GDM1 (cell line): ENCODE measurements at regions not wholly inside any gene's neighbourhood (a gene's known extent, or its start where the extent isn't known, plus 50 kb on each side); places are given as distances from the start of the nearest gene placed in this dataset.

ENCODE experiments used
- DNase-seq: peaks from one replicate; lab custom pipeline; 2025; lab: John Stamatoyannopoulos, UW

GRCh38 chr11:30740091-30740490, 153.9 kb upstream of the MPPED2 start:
- DNase-seq, result no peak

DNA sequence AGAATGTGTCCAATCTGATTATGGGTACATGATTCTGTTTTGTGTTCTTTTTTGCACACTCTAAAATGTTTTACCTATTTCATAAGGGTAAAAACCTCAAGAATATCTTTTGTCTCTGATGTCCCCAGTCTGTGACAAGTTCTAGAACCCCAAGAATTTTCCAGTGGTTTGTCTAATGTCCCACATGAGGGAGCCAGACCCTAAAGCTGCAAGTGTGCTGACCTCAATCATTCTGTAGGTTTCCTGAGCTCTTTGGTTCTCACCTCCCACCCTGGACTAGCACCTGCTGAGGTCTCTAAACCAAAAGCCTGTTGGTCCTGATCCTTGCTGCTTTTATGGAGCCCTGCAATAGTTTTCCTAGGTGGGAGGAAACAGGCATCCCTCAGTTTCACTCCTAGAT, 149.8 kb upstream of the MPPED2 start:
- DNase-seq, result no peak

DNA sequence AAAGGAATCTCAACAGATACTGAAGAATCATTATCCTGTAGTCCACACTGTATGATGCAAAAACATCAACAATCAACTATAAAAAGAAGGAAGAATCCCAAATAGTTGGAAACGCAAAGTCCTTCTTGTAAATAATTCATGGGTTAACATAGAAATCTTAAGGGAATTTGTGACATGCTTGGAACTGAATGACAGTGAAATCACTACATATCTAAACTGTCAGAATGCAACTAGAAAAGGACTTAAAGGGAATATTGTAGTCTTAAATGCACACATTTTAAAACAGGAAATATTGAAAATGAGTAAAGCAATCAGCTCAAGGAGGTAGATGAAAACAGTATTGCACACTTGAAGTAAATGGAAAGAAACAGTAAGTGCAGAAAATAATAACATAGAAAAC, 147.6 kb upstream of the MPPED2 start:
- DNase-seq, result no peak

DNA sequence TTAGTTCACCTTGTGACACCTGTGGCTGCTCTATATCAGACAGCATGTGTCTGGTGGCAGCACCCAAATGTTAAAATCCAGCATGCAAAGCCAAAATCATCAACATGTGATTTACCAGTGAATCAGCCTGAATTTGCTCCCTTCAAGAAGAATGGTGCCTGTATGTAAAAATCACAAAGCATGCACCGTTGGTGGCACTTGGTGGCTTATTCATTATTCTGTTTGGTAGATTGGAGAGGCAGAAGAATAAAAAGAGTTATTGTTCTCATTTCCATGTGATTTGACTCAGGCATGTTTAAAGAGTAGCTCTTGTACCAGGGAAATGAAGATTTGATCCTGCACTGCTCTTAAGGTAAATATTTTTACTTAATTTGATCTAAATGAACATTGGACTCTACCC, 143.9 kb upstream of the MPPED2 start:
- DNase-seq, result no peak

- no peak for DNase-seq
Observed at GRCh38 chr11:30729187-30729713, 143.1 kb upstream of the MPPED2 start.

DNA sequence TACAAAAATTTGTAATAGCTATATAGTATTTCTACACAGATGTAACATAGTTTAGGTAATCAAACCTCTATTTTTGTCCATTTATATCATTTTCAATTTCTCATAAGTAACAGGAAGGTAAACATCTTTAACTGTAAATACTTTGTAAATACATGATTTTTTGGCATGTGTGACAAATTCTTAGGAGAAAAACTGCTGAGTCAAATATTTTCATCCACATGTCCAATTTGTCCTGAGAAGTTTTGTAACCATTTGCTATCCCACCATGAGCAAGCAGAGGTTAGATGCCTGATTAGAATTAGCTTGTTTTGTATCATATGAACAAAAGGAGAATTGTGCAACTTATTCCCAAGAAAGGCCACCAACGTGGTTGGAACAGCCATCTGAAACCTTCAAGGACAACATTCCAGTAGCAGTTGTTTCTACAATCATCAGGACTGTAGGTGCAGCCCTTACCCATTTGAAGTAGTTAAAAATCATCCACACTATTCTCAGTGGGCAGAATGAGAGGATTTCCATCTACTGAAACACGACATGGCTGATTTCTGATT, 139.6 kb upstream of the MPPED2 start:
- no peak for DNase-seq

DNA sequence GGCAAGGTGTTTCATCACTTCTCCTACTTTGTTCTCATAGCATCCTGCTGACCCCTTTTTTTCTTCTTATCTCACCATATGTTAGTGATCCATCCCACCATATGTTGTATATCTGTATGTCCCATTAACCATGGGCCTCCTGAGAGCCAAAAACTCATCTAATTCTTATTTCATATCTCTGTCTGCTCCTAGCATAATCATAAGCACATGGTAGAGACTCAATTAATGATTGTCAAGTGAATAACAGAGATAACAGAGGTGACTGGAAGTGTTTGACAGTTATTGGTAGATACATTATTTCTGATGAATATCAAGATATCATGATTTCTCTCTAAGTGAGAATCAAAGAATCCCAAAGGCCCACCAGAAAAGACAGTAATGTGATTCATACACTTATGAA, 138.1 kb upstream of the MPPED2 start:
- no peak for DNase-seq

GRCh38 chr11:30719371-30719770, 133.2 kb upstream of the MPPED2 start:
- DNase-seq, result no peak

DNA sequence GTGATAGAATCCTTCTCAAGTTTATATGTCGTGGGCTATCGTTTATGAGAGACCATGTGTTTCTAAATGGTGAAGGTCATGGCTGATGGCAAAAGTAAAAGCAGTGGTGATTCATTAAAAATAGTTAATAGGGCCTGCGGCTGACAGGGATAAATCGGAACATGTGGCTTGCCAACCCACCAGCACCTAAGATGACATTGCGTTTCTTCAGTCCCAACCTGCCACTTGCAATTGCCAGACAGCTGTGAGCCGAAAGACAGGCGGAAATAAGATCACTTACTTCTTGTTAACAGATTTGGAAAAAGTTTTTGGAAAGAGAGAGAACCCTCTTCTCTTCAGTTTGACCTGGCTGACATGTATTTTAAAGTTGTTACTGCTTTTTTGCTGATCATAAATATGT, 131.5 kb upstream of the MPPED2 start:
- DNase-seq, result no peak

- DNase-seq, result no peak
Observed at GRCh38 chr11:30717009-30717408, 130.9 kb upstream of the MPPED2 start.

DNA sequence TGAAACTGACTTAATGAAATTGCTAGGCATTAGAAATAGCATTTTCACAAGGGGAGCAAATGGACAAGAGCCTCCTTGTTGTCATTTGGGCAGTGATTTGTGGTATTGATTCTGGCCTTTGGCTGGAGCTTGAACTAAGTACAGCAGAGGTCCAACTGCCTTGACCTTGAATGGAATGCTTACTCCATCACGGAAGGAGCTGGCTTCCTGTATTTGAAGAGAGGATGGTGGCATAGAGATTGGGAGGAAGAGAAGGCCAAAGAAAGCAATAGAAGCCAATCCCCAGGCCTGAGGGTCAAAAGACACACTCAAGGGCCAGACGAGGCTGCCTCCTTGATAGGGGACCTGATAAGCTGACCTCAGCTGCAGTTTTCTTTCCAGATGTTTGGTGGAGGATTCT, 126.6 kb upstream of the MPPED2 start:
- no peak for DNase-seq

GRCh38 chr11:30710221-30710620, 124.1 kb upstream of the MPPED2 start:
- no peak for DNase-seq

- no peak for DNase-seq
Observed at GRCh38 chr11:30707110-30707509, 121.0 kb upstream of the MPPED2 start.

GRCh38 chr11:30705913-30706675, 119.9 kb upstream of the MPPED2 start:
- DNase-seq, result no peak

DNA sequence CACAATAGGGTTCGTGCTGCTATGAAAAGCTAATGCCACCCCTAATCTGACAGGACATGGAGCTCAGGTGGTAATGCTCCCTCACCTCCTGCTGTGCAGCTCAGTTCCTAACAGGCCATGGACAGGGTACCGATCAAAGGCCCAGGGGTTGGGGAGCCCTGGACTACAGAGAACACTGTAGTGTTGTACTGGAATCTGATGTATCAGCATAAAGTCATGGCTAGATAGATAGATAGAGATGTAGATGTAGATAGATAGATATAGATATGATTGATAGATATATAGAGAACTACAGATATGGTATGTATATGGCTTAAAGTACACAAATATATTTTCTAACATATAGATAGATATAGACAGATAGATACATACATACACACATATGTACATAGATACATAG, 112.3 kb upstream of the MPPED2 start:
- DNase-seq, result no peak

DNA sequence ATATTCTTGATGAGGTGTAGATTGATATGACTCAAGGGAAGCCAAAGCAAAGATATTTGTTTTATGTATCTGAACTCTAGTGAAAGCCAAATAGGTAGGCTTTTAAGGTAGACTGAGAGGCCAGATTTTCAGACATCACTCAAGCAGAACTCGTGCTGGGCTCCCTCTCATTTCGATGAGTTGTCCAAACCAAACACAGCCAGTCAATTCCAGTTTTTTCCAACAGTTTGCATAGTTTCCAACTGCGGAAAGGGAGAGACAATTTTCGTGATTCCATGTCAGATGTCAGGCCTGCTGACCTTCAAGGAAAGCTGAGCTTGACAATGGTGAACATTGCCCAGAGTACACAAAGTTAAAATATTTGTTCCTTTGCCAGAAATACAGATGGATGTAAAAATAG, 110.9 kb upstream of the MPPED2 start:
- DNase-seq, result no peak

DNA sequence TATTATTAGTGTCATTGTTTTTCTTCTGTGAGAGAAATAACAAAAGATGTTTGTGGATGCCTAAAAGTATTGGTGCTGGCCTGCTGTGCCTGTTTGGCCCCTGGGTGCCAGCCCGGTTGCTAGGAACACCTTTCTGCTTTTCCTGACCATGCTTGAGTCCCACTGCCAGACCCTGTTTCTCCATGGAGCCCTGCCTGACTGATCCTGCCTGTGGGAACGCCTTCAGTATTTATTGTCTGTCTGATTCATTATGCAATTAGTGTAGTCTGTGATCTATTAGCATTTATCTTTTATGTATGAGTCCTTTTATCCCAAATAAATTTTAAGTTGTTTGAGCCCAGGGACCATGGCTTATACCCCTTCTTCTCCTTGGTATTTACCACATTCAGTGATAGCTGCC, 98.6 kb upstream of the MPPED2 start:
- DNase-seq, result no peak

DNA sequence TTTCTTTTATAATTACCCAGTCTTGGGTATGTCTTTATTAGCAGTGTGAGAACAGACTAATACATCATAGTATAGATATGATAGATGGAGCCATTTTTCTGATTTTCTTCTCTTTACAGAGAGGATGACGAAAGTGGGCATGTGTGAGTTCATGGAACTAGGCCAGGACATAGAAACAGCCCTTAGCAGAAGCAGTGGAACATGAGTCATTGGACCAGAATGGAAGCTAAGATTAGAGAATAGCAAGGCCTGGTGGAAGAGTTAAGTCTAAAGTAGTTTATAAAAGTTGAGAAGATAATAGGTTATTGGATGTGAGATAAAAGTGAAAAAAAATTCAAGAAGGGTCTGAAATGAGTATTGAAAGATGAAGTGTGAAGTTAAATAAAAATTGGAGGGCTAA, 97.0 kb upstream of the MPPED2 start:
- no peak for DNase-seq

DNA sequence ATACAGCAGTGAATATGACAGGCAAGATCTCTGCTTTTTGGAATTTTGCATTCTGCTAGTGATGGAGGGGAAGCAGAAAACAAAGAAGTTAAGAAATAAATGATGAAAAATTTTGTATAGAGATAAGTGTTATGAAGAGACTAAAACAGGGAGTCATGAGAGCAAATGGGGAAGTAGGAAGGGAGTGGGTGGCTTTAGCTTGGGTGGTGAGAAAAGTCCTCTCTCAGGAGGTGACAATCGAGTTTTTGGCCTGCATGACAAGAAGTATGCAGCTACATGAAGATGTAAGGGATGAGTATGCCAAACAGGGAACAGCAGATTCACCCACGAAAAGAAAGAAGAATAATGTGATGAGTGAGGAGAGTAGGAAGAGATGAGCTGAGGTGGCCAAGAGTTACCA, 80.7 kb upstream of the MPPED2 start:
- DNase-seq, result no peak

- DNase-seq, result no peak
Observed at GRCh38 chr11:30665067-30665466, 78.9 kb upstream of the MPPED2 start.

DNA sequence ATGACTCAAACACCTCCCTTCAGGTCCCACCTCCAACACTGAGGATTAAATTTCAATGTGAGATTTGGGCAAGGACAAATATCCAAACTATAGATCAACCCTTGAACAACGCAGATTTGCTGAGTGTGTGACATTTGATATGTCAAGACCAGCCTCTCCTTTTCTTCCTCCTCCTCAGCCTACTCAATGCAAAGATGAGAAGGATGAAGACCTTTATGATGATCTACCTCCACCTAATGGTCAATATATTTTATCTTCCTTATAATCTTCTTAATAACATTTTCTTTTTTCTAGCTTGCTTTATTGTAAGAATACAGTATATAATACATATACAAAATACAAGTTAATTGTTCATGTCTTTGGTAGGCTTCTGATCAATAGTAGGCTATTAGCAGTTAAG, 67.5 kb upstream of the MPPED2 start:
- DNase-seq, result no peak

GRCh38 chr11:30652801-30653200, 66.6 kb upstream of the MPPED2 start:
- no peak for DNase-seq

GRCh38 chr11:30650266-30650665, 64.1 kb upstream of the MPPED2 start:
- DNase-seq, result no peak
